ENCODE measurements at regions not wholly inside any gene's neighbourhood (a gene's known extent, or its start where the extent isn't known, plus 50 kb on each side); places are given as distances from the start of the nearest gene placed in this dataset.
"Not testable (repeated sequence)": the region's sequence is repeated elsewhere in the genome, so short reads cannot be mapped to it uniquely, and the experiment has no call there.

- TF ChIP-seq CTCF (conservative IDR thresholded peaks at IDR 0.05; ENCODE audit: low read length): no peak
- no peak for DNase-seq (ENCODE audit: low read depth)
- no peak overlapping the region for H3K4me3 ChIP-seq (ENCODE audit: low read length)
Observed at GRCh38 chr20:53728359-53728758, 134.7 kb upstream of the ZNF217 start.

- DNase-seq (ENCODE audit: low read depth): not testable (repeated sequence)
Observed at GRCh38 chr20:53727239-53727638, 133.6 kb upstream of the ZNF217 start.

GRCh38 chr20:53725575-53725970 lies 131.9 kb upstream of the ZNF217 start:
- no peak for DNase-seq (ENCODE audit: low read depth)
- no peak for TF ChIP-seq CTCF (conservative IDR thresholded peaks at IDR 0.05; ENCODE audit: low read length)
- H3K4me3 ChIP-seq (ENCODE audit: low read length): no peak overlapping the region

More at GRCh38 chr20:53727239-53727638, 133.6 kb upstream of the ZNF217 start:
- not testable (repeated sequence) for H3K4me3 ChIP-seq (ENCODE audit: low read length)

- H3K4me3 ChIP-seq (ENCODE audit: low read length): no peak overlapping the region
- DNase-seq (ENCODE audit: low read depth): no peak
- TF ChIP-seq CTCF (conservative IDR thresholded peaks at IDR 0.05; ENCODE audit: low read length): no peak
Observed at GRCh38 chr20:53723621-53724020, 130.0 kb upstream of the ZNF217 start.

DNA sequence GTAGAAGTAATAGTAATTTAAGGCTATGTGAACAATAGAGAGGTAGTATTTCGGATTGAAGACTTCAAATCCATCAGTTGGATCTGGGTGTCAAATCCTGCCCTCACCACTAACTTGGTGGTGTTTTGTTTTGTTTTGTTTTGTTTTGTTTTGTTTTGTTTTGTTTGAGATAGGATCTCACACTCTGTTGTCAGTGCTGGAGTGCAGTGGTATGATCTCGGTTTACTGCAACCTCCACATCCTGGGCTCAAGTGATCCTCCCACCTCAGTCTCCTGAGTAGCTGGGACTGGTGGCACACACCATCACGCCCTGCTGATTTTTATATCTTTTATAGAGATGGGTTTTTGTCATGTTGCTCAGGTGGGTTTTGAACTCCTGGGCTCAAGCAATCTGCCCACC lies 129.4 kb upstream of the ZNF217 start:
- TF ChIP-seq CTCF (conservative IDR thresholded peaks at IDR 0.05; ENCODE audit: low read length): no peak
- no peak for DNase-seq (ENCODE audit: low read depth)
- no peak overlapping the region for H3K4me3 ChIP-seq (ENCODE audit: low read length)

DNA sequence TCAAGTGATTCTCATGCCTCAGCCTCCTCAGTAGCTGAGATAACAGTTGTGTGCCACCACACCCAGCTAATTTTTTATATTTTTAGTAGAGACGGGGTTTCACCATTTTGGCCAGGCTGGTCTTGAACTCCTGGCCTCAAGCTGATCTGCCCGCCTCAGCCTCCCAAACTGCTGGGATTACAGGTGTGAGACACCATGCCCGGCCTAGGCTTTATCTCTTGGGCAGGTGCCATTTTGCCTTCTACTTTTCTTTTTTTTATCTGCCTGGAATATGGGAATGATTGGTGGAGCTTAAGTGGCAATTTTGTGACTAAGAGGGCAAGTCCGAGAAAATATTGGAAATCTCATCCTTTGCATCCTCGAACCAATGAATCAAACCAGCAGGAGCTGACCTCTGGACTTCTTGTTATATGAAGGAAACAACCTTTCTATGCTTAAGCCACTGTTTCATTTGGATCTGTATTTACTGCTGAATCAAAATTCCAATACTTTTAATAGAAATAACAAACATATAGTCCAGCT lies 128.9 kb upstream of the ZNF217 start:
- H3K4me3 ChIP-seq (ENCODE audit: low read length): no peak overlapping the region
- no peak for DNase-seq (ENCODE audit: low read depth)
- no peak for TF ChIP-seq CTCF (conservative IDR thresholded peaks at IDR 0.05; ENCODE audit: low read length)

DNA sequence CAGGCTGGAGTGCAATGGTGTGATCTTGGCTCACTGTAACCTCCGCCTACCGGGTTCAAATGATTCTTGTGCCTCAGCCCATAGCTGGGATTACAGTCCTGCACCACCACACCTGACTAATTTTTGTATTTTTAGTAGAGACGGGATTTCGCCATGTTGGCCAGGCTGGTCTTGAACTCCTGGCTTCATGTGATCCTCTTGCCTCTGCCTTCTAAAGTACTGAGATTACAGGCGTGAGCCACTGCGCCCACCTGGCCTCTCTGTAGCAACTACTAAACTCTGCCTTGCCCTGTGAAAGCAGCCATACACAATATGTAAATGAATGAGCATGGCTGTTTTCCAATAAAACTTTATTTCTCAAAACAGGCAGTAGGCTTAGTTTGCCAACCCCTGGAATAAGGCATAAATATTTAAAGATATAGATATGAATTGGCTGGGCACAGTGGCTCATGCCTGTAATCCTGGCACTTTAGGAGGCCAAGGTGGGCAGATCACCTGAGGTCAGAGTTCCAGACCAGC lies 127.9 kb upstream of the ZNF217 start:
- H3K4me3 ChIP-seq (ENCODE audit: low read length); DNase-seq (ENCODE audit: low read depth): not testable (repeated sequence)

DNA sequence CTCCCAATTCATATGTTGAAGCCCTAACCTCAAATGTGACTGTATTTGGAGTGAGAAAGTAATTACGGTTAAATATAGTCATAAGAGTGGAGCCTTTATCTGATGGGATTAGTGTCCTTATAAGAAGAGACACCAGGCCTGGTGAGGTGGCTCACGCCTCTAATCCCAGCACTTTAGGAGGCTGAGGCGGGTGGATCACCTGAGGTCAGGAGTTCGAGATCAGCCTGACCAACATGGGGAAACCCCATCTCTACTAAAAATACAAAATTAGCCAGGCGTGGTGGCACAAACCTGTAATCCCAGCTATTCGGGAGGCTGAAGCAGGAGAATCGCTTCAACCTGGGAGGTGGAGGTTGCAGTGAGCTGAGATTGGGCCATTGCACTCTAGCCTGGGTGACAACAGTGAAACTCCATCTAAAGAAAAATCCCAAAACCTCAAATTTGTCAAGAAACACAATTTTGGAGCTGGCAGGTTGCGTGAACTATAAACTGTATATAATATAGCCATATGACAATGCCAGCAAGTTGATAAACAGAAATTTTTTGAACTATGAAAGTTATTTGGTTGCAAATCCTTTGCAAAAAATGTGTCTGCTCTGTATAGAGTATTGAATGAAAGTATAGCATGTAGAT lies 125.6 kb upstream of the ZNF217 start:
- not testable (repeated sequence) for DNase-seq (ENCODE audit: low read depth); H3K4me3 ChIP-seq (ENCODE audit: low read length)
